Dermis blood vessel endothelial cell (primary cell): ENCODE measurements at regions not wholly inside any gene's neighbourhood (a gene's known extent, or its start where the extent isn't known, plus 50 kb on each side); places are given as distances from the start of the nearest gene placed in this dataset.
"Not testable (repeated sequence)": the region's sequence is repeated elsewhere in the genome, so short reads cannot be mapped to it uniquely, and the experiment has no call there.

Experiments used
- DNase-seq: peaks from one replicate; pipeline ENCODE4 v3.0.0; 2010

DNA sequence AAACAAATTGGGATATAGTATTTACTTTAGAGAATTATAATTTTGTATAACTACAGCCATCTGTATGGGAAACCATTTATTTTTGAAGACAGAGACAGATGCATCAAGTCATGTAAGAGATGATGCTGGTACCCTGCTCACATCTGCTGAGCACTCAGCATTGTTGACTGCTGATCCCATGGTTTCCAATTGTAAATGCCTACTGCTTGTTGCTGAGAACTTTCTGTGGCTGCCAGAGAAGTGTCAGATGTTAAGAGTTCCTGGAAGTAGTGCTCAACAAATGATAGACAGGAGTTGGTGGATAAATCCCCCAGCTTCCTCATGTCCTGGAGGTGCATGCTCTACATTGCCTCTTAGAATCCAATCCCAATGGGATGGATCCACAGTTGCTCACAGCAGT lies 167.1 kb downstream of the OXSM start:
- no peak for DNase-seq

DNA sequence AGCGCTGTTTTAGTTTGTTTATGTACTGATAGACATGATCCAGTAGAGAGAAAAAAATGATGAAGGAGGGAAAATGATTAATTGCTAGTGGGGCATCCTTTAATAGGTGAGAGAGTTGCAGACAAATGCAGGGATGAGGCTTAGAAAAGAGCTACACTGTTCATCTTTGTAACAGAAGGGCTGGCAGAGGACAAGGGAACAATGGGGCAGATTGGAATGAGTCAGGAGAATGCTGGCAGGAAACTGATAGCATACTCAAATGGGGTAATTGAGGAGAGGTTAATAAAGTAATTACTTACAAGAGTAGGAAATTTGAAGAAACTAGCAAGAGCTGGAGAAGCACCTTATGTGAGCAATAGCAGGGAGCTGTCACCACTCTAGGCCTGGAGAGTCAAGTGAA lies 170.9 kb downstream of the OXSM start:
- DNase-seq, result no peak

DNA sequence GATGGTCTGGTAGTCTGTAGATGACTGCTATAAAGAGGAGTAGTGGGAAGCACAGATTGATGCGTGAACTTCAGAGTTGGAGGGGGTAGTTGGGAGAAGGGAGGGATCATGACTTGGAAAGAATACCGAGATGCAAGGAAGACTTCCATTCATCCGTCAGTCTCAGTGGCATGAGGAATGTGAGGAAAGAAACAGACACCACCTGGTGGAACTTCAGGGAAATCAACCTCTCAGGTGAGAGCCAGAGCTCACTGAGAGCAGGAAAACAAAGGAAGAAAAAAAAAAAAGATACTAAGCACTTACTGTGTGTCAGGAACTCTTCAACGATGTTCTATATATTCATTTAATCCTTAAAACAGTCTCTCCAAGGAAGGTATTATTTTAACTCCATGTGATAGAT lies 172.4 kb downstream of the OXSM start:
- DNase-seq, result no peak

DNA sequence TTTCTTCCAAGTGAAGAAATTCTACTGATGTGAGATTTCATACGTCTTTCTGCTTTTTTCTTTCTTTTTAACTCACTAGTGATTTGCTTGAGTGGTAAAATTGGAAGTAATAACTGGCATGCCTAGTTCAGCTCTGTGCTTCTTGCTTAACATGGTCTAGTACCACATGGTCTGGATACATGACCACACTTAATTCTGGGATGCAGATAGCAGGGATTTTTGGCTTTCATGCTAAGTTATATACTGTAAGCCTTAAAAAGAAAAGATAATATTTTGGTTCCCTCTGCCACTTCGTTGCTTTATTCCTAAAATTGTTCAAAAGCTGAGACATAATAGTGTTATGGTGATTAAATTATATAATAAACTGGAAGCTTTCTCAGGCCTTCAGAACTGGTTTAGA lies 174.3 kb downstream of the OXSM start:
- no peak for DNase-seq

DNA sequence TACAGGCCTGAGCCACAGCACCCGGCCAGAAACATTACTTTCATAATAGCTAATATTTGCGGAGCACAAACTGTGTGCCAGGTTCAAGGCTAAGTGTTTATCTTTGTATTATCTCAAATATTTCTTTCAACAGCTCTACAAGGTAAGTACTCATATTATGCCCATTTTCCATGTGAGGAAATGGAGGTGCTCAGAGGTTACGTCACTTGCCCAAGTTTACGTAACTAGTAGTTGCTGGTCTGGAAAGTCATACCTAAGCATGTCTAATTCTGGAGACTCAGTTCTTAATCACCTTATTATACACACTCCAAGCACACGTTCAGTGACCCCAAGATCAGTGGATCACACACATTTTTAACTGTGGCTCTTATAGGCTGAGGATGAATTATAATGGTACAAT lies 177.5 kb downstream of the OXSM start:
- DNase-seq, result no peak

DNA sequence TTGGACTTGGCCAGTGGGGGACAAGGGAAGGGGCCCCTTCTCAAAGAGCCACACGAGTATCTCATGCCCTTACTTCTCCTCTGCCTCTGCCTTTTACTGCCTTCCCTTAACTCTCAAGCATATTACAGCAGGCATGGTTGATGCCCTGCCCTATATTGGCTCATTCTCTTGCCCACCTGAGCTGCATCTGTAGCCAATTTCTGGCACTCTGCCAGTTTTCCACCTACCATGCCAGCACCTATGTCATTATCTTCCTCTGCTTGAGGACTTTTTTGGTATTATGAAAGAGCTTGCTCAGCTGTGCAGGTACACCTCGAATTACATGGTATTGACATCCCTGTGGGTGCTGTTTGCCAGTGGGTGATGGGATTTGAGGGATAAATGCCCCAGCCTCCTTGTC lies 181.8 kb downstream of the OXSM start:
- DNase-seq, result no peak

DNA sequence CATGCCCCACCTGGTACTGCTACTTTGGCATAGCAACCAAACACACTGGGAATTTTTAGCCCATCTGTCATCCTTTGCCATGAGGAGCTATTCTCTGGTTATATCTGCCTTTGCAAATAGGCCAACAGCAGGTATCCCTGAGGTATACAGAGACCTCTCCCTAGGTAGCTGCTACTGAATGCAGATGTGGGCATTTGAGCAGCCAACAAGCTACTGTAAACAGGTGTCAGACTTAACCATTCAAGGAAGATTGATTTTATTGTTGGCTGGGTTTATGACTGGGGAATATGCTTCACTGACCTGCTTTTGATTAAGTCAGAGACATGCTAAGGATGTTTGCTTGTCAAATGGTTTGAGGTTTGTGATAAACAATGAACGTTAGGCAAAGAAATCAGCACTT lies 183.2 kb downstream of the OXSM start:
- DNase-seq, result no peak

DNA sequence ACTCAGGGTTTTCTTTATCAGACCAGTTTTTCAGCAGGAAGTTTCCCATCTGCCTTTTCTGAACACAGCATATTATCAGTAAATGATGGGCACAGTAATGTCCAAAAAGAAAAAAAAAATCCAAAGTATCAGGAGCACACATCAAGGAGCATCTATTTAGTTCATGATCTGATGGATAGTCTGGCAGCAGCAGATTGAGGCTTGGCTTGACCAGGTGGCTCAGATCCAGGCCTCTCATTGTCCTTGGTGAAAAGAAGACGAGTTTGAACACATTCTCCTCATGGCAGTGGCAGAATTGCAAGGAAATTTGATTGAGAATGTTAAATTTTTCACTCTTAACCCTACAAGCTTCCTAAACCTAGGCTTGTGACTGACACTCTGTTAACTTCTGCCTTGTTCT lies 192.9 kb downstream of the OXSM start:
- DNase-seq, result no peak

DNA sequence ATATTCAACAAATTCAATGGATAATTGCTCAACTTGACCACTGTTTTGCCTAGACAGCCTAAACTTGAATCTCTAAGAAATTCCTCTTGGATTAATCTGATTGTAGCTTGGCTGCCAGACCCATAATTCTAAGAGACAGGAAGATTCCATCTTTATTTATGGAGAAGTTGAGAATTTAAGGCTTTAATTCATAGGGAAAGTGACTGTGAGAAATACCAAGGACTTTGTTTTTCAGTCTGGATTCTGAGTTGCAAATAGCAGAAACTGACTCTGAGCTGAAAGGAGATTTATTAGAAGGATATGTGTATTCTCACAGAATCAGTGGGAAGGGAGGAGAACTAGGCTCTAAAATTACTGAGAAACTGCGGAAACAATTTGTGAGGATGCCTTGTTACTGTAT lies 195.7 kb downstream of the OXSM start:
- DNase-seq, result no peak

DNA sequence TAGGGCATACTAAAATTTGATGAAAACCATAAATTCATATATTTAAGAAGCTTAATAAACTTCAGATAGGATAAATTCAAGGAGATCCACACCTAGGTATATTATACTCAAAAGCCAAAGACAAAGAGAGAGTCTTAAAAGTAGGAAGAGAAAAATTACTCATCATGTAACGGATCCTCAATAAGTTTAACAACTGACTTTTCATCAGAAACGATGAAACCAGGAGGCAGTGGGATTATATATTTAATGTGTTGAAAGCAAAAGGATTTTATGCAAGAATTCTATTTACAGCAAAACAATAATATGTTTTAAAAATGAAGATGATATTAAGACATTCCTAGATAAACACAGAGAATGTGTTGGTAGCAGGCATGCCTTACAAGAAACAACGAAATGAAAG lies 202.7 kb downstream of the OXSM start:
- DNase-seq, result no peak

DNA sequence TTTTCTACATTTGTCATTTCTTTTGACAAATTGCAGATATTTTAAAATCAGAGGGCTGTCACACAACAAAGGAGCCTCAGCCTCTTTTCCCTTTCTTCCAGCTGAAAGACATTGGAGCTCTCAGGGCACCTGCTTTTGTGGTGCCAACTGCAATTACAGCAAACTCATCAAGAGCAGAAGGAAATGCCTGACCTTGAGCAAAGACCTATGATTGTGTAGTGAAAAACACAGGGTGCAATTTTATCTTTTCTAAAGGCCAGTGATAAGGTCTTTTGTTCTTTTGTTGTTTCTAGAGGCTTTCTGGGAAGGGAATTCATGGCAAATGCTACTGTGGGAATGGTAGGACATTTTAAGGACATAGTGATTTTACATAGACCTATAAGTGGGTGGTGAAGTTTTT lies 214.3 kb downstream of the OXSM start:
- no peak for DNase-seq

DNA sequence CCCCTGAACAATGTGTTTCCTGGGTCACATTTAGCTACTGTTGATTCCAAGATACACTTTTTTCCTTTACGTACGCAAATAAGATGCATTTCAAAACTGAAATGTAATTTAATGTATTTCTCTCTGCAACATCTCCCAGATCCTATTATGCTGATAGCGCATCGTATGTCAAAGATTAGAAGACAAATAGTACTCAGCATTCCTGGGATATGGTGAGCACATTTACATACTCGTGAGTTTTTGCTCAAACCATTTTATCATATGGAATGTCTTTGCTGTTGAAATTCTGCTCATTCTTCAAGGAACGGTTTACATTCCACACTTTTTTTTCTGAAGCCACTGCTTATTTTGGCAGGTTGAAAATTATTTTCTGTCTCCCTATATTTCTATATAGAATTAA lies 221.4 kb downstream of the OXSM start:
- no peak for DNase-seq

DNA sequence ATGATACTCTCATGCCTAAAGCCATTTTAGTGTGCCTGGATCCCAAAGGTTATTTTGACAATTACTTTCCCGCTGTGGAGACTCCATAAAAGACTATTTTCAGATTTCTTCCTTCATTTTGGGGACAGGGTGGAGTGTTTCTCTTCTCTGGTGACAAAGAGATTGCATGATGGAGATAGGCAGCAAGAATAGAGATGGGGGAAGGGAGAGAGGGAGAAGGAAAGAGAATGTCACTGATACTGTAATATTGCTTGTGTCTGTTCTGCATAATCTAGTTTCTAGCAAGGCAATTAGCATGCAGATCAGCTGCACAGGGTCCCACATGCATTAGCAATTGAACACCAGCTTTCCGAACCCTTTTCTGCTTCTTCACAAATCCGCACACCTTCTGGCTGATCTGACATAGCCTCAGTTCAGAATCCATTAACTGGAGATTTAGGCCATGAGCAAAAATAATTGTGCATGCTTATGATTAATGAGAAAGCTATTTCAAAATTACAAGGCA lies 222.4 kb downstream of the OXSM start:
- no peak for DNase-seq

DNA sequence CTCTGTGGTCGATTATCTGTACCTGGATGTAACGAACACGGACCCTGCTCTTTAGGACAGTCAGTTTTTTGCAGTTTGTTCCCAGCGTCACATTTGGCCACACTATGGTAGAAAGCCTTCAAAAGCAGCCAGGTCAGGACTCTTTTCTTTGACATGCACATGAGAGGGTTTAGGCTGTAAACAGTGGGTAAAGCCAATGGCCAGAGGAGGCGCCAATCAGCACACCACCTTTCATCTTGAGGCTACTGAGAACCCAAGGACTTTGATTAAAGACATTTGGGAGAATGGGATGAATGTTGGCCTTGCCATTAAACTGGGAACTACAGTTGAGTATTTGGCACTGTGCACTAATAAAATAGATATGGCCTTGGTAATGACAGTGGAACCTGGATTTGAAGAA lies 225.9 kb downstream of the OXSM start:
- DNase-seq, result no peak

DNA sequence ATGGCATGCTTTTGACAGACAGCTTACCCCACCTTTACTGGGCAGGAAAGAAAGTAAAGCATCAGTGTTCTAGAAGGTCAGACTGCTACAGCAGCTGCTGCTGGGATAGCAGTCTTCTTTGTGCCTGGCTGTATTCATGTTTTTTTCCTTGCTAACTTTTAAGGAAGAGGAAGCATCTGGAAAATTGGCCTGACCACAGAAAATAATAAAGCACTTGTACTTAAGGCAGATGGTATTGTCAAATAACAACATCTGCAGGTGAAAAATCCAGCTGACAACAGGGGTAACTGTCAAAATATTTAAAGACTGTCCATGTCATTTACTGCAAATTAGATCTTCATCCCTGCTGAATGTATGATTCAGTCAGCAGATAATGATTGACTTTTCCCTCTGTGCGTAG lies 229.0 kb downstream of the OXSM start:
- no peak for DNase-seq

DNA sequence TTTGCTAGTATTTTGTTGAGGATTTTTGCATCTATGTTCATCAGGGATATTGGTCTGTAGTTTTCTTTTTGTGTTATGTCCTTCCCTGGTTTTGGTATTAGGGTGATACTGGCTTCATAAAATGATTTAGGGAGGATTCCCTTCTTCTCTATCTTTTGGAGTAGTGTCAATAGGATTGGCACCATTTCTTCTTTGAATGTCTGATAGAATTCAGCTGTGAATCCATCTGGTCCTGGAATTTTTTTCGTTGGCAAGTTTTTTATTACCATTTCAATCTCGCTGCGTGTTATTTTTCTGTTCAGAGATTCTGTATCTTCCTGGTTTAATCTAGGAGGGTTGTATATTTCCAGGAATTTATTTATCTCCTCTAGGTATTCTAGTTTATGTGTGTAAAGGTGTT lies 234.3 kb downstream of the OXSM start:
- not testable (repeated sequence) for DNase-seq

DNA sequence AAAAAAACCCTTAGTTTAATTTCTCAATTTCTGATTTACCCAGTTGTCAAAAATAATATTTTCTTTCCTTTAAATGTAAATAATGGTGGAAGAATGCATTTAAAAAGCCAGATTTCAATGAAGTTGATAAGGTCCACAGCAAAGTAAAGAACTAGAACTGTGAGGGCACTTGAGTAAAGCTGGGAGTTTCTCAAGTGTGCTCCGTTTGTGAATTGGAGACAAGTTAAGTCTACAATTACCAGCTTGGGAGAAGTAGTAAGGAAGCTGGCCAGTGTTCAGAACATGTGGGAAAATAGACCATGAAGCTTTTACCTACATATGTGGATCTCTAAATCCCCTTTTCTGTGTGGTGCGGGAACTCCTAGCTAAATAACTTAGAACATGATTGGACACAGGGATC lies 239.4 kb downstream of the OXSM start:
- no peak for DNase-seq

DNA sequence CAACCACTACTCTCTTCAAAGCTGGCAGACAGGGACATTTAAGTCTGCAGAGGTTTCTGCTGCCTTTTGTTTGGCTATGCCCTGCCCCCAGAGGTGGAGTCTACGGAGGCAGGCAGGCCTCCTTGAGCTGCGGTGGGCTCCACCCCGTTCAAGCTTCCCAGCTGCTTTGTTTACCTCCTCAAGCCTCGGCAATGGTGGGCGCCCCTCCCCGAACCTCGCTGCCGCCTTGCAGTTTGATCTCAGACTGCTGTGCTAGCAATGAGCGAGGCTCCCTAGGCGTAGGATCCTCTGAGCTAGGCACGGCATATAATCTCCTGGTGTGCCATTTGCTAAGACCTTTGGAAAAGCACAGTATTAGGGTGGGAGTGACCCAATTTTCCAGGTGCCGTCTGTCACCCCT lies 252.2 kb downstream of the OXSM start:
- not testable (repeated sequence) for DNase-seq

DNA sequence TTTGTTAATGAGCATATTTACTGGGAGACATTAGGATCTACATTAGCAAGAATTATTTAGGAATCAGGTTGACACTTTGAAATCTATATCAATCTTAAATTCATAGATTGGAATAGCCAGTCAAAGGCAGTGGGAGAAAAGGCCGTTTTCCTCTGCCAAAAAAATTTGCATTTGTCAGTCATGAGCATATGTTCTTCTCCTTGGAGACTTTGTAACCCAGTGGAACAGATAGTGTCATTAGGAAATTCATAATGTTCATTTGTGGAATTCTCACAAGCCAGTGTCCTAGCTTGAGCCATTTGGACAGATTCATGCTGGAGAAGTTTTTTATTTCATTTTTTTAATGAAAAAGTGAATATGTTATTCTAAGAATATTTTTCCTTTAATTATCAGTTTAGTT lies 260.1 kb downstream of the OXSM start:
- DNase-seq, result no peak

DNA sequence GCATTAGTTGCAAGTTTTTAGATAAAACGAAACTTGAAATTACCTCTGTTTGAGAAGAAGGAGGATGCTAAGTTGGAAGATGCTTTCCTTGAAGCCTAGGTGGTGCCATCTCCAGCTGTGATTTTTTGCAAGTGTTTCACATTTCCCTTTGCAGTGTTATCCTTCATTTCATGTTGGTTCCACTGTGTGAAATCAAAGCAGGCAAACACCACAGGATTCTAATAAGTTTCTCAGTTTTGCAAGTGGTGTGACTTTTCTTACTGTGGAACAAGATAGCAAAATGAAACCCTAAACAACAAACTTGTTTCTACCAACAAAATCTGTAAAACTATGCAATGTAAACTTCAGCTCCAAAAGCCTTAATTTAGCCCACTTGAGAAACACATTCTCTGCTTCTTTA lies 260.9 kb downstream of the OXSM start:
- DNase-seq, result no peak

DNA sequence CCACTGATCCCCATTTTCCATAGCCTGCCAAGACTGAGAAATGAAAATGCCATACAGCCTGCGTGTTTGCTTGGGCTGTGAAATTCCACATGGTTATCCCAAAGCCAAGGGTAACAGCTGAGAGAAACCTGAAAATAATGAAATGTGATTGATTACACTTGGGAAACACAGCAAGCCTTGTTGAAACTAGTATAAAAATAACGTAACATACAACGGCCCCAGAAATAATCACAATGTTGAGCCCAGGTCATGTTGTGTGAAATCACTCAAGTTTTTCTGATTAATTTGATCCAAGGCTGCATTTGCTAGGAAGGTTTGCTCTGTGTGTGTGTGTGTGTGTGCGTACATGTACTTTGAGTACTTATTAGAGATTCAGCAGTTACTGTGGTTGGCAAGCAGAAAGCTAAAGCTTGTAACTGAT lies 269.0 kb downstream of the OXSM start:
- DNase-seq, result no peak

DNA sequence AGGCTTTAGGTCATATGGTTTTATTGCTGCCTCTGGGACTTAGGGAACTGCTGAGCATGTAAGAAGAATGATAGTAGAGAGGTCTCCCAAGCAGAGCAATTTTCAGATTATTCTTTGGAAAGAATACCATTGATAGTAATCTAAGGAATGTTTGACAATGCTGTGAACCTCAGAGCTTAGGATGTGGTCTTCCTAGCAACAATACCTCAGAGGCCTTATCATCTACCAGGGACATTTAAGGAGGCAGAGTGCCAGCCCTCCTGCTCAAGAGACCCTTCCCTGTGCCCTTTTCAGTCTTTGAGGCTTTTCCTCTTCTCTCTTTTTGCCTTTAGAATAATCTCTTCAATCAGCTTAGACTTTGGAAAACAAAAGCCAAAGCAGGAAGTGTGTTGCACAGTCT lies 272.1 kb downstream of the OXSM start:
- no peak for DNase-seq

DNA sequence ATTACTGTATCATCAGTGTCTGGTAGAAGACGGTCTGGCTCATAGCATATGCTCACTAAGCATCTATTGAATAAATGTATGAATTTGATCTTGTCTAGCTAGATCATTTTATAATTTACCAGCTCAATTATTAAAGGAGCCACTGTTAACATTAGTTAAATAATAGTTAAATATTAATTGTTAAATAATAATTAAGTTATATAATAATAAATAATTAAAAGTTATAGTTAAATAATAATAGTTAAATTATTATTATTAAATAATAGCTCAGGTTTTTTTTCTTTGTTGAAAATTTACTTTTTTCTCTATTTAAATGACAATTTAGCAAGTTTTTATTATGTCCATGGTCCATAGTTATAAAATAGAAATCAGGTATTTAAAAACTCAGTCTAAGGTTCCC lies 274.4 kb downstream of the OXSM start:
- no peak for DNase-seq

DNA sequence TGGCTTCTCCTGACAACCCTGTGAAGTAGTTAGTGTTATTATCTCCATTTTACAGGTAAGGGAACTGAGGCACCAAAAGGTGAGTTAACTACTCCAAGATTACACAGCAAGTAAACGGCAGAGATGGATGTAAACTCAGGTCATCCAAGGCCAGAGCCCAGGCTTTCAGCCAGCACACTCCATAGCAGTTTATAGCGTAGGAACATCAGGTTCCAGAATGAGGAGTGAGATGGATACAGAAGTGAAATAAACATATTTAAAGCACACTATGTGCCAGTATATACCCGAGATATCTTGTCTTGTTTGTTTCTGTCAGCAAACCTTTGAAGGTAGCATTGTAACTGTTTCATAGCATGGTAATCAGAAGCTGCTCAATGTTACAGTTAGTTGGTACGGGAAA lies 279.0 kb downstream of the OXSM start:
- no peak for DNase-seq

DNA sequence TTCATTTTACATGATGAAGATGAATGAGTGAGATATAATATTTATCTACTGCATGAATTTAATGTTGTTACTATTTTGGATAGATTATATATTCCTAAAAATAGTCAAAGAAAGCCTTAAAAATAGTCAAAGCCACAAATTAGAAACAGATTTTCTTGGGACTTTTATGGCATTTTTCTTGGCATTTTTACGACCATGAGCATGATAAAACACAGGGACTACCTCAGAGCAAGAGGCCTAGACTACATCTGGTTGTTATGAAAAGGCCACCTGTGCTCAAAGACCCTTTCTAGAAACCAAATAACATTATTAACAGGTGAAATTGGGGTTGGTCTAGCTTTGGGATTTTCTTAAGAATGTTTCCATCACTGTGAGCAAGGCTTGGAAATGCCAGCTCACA lies 281.0 kb downstream of the OXSM start:
- no peak for DNase-seq

DNA sequence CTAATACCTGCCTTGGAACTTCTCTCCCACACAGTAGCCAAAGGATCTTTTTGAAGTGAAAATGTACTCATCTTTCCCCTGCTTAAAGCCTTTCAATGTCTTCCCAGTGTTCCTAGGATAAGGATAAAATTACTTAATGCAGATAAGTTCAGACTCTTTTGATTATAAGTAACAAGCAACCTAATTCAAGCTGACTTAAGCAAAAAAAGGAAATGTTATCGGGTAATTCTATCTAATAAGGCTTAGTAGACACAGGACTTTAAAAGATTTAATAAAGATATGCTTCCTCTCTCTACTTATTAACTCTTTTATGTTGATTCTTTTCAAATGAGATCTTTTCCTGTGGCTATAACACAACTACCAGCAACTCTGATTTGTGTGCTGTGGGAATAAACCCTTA lies 284.2 kb downstream of the OXSM start:
- DNase-seq, result no peak
